H9 (cell line): ENCODE measurements at regions not wholly inside any gene's neighbourhood (a gene's known extent, or its start where the extent isn't known, plus 50 kb on each side); places are given as distances from the start of the nearest gene placed in this dataset.

ENCODE experiments used
- DNase-seq: peaks from one replicate; pipeline ENCODE4 v3.0.0-alpha.2; 2017
- H2AFZ ChIP-seq: one replicate; pipeline ENCODE4 v1.6.1; 2013; ENCODE audit warnings: mild to moderate bottlenecking, low read length, control low read depth, moderate library complexity
- H2AK5ac ChIP-seq: 2 replicates; pipeline ENCODE4 v1.6.1; 2013; ENCODE audit warnings: low read length, control low read depth, mixed read lengths; ENCODE audit not compliant: insufficient read length
- H2BK120ac ChIP-seq: one replicate; pipeline ENCODE4 v1.6.1; 2013; ENCODE audit warnings: low read depth, mild to moderate bottlenecking, low read length, control low read depth, inconsistent platforms; ENCODE audit not compliant: poor library complexity, severe bottlenecking
- H2BK12ac ChIP-seq: 2 replicates; pipeline ENCODE4 v1.6.1; 2013; ENCODE audit warnings: low read length, control low read depth, mixed read lengths, low read depth; ENCODE audit not compliant: insufficient read length
- H2BK15ac ChIP-seq: 2 replicates; pipeline ENCODE4 v1.6.1; 2013; ENCODE audit warnings: low read depth, low read length, control low read depth
- H2BK20ac ChIP-seq: one replicate; pipeline ENCODE4 v1.6.1; 2013; ENCODE audit warnings: low read depth, mild to moderate bottlenecking, low read length, control low read depth, inconsistent platforms; ENCODE audit not compliant: poor library complexity, severe bottlenecking
- H2BK5ac ChIP-seq: 2 replicates; pipeline ENCODE4 v1.6.1; 2013; ENCODE audit warnings: low read length, control low read depth, mixed read lengths; ENCODE audit not compliant: insufficient read length
- H3K14ac ChIP-seq: 2 replicates; pipeline ENCODE4 v1.6.1; 2013; ENCODE audit warnings: low read length, control low read depth; ENCODE audit not compliant: insufficient read depth
- H3K18ac ChIP-seq: 2 replicates; pipeline ENCODE4 v1.6.1; 2013; ENCODE audit warnings: low read depth, mild to moderate bottlenecking, mixed read lengths, low read length, control low read depth; ENCODE audit not compliant: insufficient read length
- H3K23ac ChIP-seq: 2 replicates; pipeline ENCODE4 v1.6.1; 2013; ENCODE audit warnings: low read length, control low read depth, mixed read lengths, low read depth; ENCODE audit not compliant: insufficient read length
- H3K23me2 ChIP-seq: 2 replicates; pipeline ENCODE4 v1.6.1; 2013; ENCODE audit warnings: low read depth, mild to moderate bottlenecking, mixed read lengths, low read length, control low read depth; ENCODE audit not compliant: insufficient read length, poor library complexity, severe bottlenecking
- H3K27ac ChIP-seq: 2 replicates; pipeline ENCODE4 v1.5.1; 2013; ENCODE audit warnings: low read length, control low read depth, mixed read lengths, low read depth; ENCODE audit not compliant: insufficient read length
- H3K27me3 ChIP-seq: 2 replicates; pipeline ENCODE4 v1.6.1; 2013; ENCODE audit warnings: low read length, control low read depth, inconsistent platforms; ENCODE audit not compliant: insufficient read depth
- H3K4ac ChIP-seq: 2 replicates; pipeline ENCODE4 v1.6.1; 2013; ENCODE audit warnings: low read depth, mild to moderate bottlenecking, control low read depth, inconsistent platforms, low read length, moderate library complexity
- H3K4me1 ChIP-seq: 2 replicates; pipeline ENCODE4 v1.6.1; 2013; ENCODE audit warnings: low read length, control low read depth, inconsistent platforms; ENCODE audit not compliant: insufficient read depth
- H3K4me2 ChIP-seq: 2 replicates; pipeline ENCODE4 v1.6.1; 2013; ENCODE audit warnings: low read length, control low read depth, mixed read lengths; ENCODE audit not compliant: insufficient read length, insufficient read depth
- H3K56ac ChIP-seq: 2 replicates; pipeline ENCODE4 v1.6.1; 2013; ENCODE audit warnings: low read depth, mild to moderate bottlenecking, mixed read lengths, low read length, control low read depth; ENCODE audit not compliant: insufficient read length
- H3K79me1 ChIP-seq: 2 replicates; pipeline ENCODE4 v1.6.1; 2013; ENCODE audit warnings: low read depth, mild to moderate bottlenecking, moderate library complexity, low read length, control low read depth, inconsistent platforms; ENCODE audit not compliant: insufficient read depth, poor library complexity, severe bottlenecking
- H3K79me2 ChIP-seq: 2 replicates; pipeline ENCODE4 v1.6.1; 2013; ENCODE audit warnings: low read length, control low read depth, inconsistent platforms; ENCODE audit not compliant: insufficient read depth
- H3K9ac ChIP-seq: 2 replicates; pipeline ENCODE4 v1.6.1; 2013; ENCODE audit warnings: low read length, control low read depth, mixed read lengths; ENCODE audit not compliant: insufficient read length; ENCODE audit errors: extremely low read depth
- H3K9me3 ChIP-seq: one replicate; pipeline ENCODE4 v1.6.1; 2013; ENCODE audit warnings: low read depth, low read length, inconsistent platforms; ENCODE audit not compliant: control insufficient read depth
- H3T11ph ChIP-seq: one replicate; pipeline ENCODE4 v1.6.1; 2013; ENCODE audit warnings: mild to moderate bottlenecking, low read length, control low read depth, inconsistent platforms
- H4K20me1 ChIP-seq: one replicate; pipeline ENCODE4 v1.6.1; 2013; ENCODE audit not compliant: control insufficient read depth, insufficient read length, insufficient read depth
- H4K5ac ChIP-seq: 2 replicates; pipeline ENCODE4 v1.6.1; 2013; ENCODE audit warnings: low read depth, mild to moderate bottlenecking, mixed read lengths, low read length, control low read depth; ENCODE audit not compliant: insufficient read length
- H4K8ac ChIP-seq: replicated peaks from 2 replicates; pipeline ENCODE4 v1.6.1; 2013; ENCODE audit warnings: low read length, control low read depth, mixed read lengths, low read depth; ENCODE audit not compliant: insufficient read length
- H4K91ac ChIP-seq: 2 replicates; pipeline ENCODE4 v1.6.1; 2013; ENCODE audit warnings: low read depth, mild to moderate bottlenecking, moderate library complexity, mixed read lengths, low read length, control low read depth; ENCODE audit not compliant: insufficient read length
- H3K27ac Mint-ChIP-seq, 3 experiments: 2 replicates in 2 of 3; 3 replicates in 1 of 3; pipeline ENCODE4 v1.8.0; 2020 to 2021; ENCODE audit warnings: mixed read lengths in 3 of 3, mild to moderate bottlenecking in 1 of 3, moderate library complexity in 1 of 3
- H3K27me3 Mint-ChIP-seq: 2 replicates; pipeline ENCODE4 v1.8.0; 2021; ENCODE audit warnings: low read depth, mild to moderate bottlenecking, moderate library complexity, mixed read lengths
- H3K36me3 Mint-ChIP-seq, 3 experiments: 2 replicates in 2 of 3; 3 replicates in 1 of 3; pipeline ENCODE4 v1.8.0; 2020 to 2021; ENCODE audit warnings: low read depth in 3 of 3, mixed read lengths in 3 of 3; ENCODE audit not compliant: insufficient read depth in 1 of 3
- H3K4me1 Mint-ChIP-seq, 2 experiments: 2 replicates each; pipeline ENCODE4 v1.8.0; 2020; ENCODE audit warnings: mixed read lengths in 2 of 2
- H3K4me3 Mint-ChIP-seq, 2 experiments: 2 replicates in 1 of 2; 3 replicates in 1 of 2; pipeline ENCODE4 v1.8.0; 2020 to 2021; ENCODE audit warnings: mild to moderate bottlenecking in 2 of 2, mixed read lengths in 2 of 2, moderate library complexity in 1 of 2
- H3K9me3 Mint-ChIP-seq, 2 experiments: 2 replicates in 1 of 2; 3 replicates in 1 of 2; pipeline ENCODE4 v1.8.0; 2020; ENCODE audit warnings: mild to moderate bottlenecking in 2 of 2, mixed read lengths in 2 of 2, moderate library complexity in 1 of 2
- CTCF ChIP-seq: fragments of 200-600 bp; sonication (generic); conservative IDR thresholded peaks from 3 replicates; pipeline ENCODE4 v1.8.0; 2021; ENCODE audit warnings: antibody characterized with exemption, mild to moderate bottlenecking
- WGBS: extraction: QIAGEN DNeasy Blood & Tissue Kit; methylation state at CpG from one replicate; pipeline ENCODE4 v1.1.7; 2013; ENCODE audit warnings: missing lambda C conversion rate, low lambda C conversion rate, mixed read lengths; ENCODE audit not compliant: insufficient read length; ENCODE audit errors: extremely low coverage; 5-methylcytosine and 5-hydroxymethylcytosine counted together

DNA sequence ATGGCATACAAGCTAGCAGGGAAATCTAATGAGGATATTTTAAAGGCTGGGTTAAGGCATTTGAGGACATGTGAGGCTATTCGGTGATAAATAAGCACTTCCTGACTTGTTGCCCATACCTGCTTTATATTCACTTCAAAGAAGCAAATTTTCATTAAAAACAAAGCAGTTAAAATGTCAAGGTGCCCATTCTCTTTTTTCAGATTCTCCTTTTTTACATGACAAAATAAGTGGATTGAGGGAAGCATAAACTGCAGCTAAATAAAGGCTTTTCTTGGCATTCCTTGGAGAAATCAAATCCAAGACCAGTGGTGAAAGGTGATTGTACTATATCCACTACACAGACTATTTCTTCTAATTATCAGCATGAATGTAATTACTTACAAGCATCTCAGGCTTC is 166.9 kb downstream of the PTCSC3 start:
- peak overlapping the region; percentile 30 for H3K4me2 ChIP-seq
- peak overlapping the region; percentile 36 to 63; a peak in 3 of 5 replicates for H3K4me3 Mint-ChIP-seq

More for the DNA sequence above, 166.9 kb downstream of the PTCSC3 start:
- Histone ChIP-seq H3K23ac (no peak overlapping the region), H4K20me1 (no peaks in the 10 kb centered on the region), H3K23me2 (no peaks in the 10 kb centered on the region), H3K56ac (no peak overlapping the region), H4K91ac (no peak overlapping the region), H2AK5ac (no peak overlapping the region), H3K79me2 (no peaks in the 10 kb centered on the region), H3K79me1 (no peaks in the 10 kb centered on the region), H2AFZ (no peak overlapping the region), H2BK15ac (no peak overlapping the region), H4K8ac (no peak overlapping the region), H3K14ac (no peak overlapping the region), H2BK12ac (no peak overlapping the region), H3K27me3 (no peaks in the 10 kb centered on the region), H4K5ac (no peak overlapping the region), H2BK5ac (no peak overlapping the region), H2BK120ac (no peak overlapping the region), H2BK20ac (no peak overlapping the region), H3K9me3 (no peaks in the 10 kb centered on the region), H3K4me1 (peaks cover 7% of the 10 kb centered on the region; the same call in 1 of the 2 replicates), H3K9ac (no peak overlapping the region), H3T11ph (no peak overlapping the region), H3K4ac (no peak overlapping the region), H3K27ac (no peak overlapping the region), H3K18ac (no peak overlapping the region)
- Mint-ChIP-seq H3K27ac (no peak overlapping the region), H3K9me3 (no peaks in the 10 kb centered on the region), H3K27me3 (peaks cover 5% of the 10 kb centered on the region; the same call in 1 of the 2 replicates), H3K4me1 (peaks cover 43 to 48% of the 10 kb centered on the region in 2 experiments), H3K36me3 (no peaks in the 10 kb centered on the region)
- no peak for TF ChIP-seq CTCF
- no peak for DNase-seq
- WGBS, result no CpG with 5 or more reads among the region's 1 CpG
